HepG2 (cell line): ENCODE measurements at regions not wholly inside any gene's neighbourhood (a gene's known extent, or its start where the extent isn't known, plus 50 kb on each side); places are given as distances from the start of the nearest gene placed in this dataset.

Experiments used
- ATAC-seq: fragments of 200-7000 bp; cut with Tn5 transposase; 3 replicates; pipeline ENCODE4 v1.9.1; 2020; ENCODE audit warnings: mild to moderate bottlenecking, moderate library complexity
- BruUV-seq: library from RNA; stranded (reverse); fragments of 400-500 nt; replicated peaks from 2 replicates; lab custom pipeline; 2021; lab: Mats Ljungman, UMichigan
- CTCF ChIA-PET: fragments of 300-600 bp; formaldehyde crosslinking; extraction: SDS; loops from one replicate; lab custom pipeline; 2021; ENCODE audit warnings: low total read pairs, inconsistent platforms, low intra/inter-chr PET ratio; lab: Yijun Ruan, JAX
- POLR2A ChIA-PET: fragments of 350-600 bp; sonication (Branson Sonifier 250); formaldehyde crosslinking; loops from one replicate; lab custom pipeline; 2020; ENCODE audit warnings: antibody characterized with exemption, inconsistent platforms; lab: Yijun Ruan, JAX
- DNase-seq: peaks from one replicate; pipeline ENCODE4 v3.0.0-alpha.2; 2015; ENCODE audit warnings: low spot score
- FAIRE-seq: peaks from 3 replicates; lab custom pipeline; 2011; peaks lifted over from hg19 to GRCh38; lab: Jason Lieb, UNC
- H2AFZ ChIP-seq: one replicate; pipeline ENCODE4 v1.6.1; 2011; ENCODE audit warnings: low read length, inconsistent platforms
- H3K27ac ChIP-seq: fragments of 300-600 bp; 3 replicates; pipeline ENCODE4 v1.8.0; 2011; ENCODE audit warnings: mixed run types, mild to moderate bottlenecking, mixed read lengths, low read length, inconsistent platforms; ENCODE audit not compliant: insufficient read depth; ENCODE audit errors: extremely low read length
- H3K27me3 ChIP-seq, 2 experiments: fragments of 200-600 bp in 1 of 2; 2 replicates in 1 of 2; 3 replicates in 1 of 2; pipeline versions ENCODE4 v1.6.0 to v1.8.0; 2011; ENCODE audit warnings: low read length in 2 of 2, mild to moderate bottlenecking in 2 of 2, moderate library complexity in 2 of 2, inconsistent platforms in 1 of 2; ENCODE audit not compliant: insufficient read depth in 2 of 2, control insufficient read depth in 1 of 2
- H3K36me3 ChIP-seq, 2 experiments: fragments of 200-600 bp in 1 of 2; replicated peaks in 1 of 2; 2 replicates in 1 of 2; 3 replicates in 1 of 2; pipeline versions ENCODE4 v1.5.1 to v1.8.0; 2011; ENCODE audit warnings: low read length in 2 of 2, inconsistent platforms in 1 of 2; ENCODE audit not compliant: insufficient read depth in 2 of 2, control insufficient read depth in 1 of 2
- H3K4me1 ChIP-seq: 2 replicates; pipeline ENCODE4 v1.5.1; 2012; ENCODE audit warnings: low read length, inconsistent platforms; ENCODE audit not compliant: insufficient read depth
- H3K4me2 ChIP-seq: 2 replicates; pipeline ENCODE4 v1.6.0; 2011; ENCODE audit warnings: low read depth, low read length, inconsistent platforms
- H3K4me3 ChIP-seq, 3 experiments: fragments of 200-600 bp in 1 of 3; sonication (generic), shearing (Covaris generic) in 1 of 3; replicated peaks in 1 of 3; 2 replicates each; pipeline ENCODE4 v1.5.1; 2011 to 2016; ENCODE audit warnings: low read length in 3 of 3, inconsistent platforms in 2 of 3, low read depth in 2 of 3, mild to moderate bottlenecking in 2 of 3, control low read depth in 1 of 3, mixed read lengths in 1 of 3; ENCODE audit not compliant: insufficient read depth in 1 of 3
- H3K79me2 ChIP-seq: one replicate; pipeline ENCODE4 v1.6.1; 2011; ENCODE audit warnings: low read length, inconsistent platforms; ENCODE audit not compliant: insufficient read depth
- H3K9ac ChIP-seq: 2 replicates; pipeline ENCODE4 v1.6.0; 2011; ENCODE audit warnings: mild to moderate bottlenecking, low read depth, low read length, inconsistent platforms; ENCODE audit not compliant: insufficient read depth
- H3K9me3 ChIP-seq: 2 replicates; pipeline ENCODE4 v1.5.1; 2012; ENCODE audit warnings: mild to moderate bottlenecking, low read length
- H4K20me1 ChIP-seq: 2 replicates; pipeline ENCODE4 v1.6.0; 2011; ENCODE audit warnings: inconsistent platforms, mild to moderate bottlenecking, low read length, moderate library complexity; ENCODE audit not compliant: insufficient read depth
- CERS6 ChIP-seq: sonication (generic); formaldehyde crosslinking; IDR thresholded peaks from 2 replicates; pipeline ENCODE4 v1.5.0; 2020; ENCODE audit warnings: missing genetic modification reagents
- DMAP1 ChIP-seq: IDR thresholded peaks from 2 replicates; pipeline ENCODE4 v1.6.1; 2016
- ERF ChIP-seq: IDR thresholded peaks from 2 replicates; pipeline ENCODE4 v1.6.1; 2018; ENCODE audit warnings: missing biosample characterization, missing genetic modification reagents
- GABPA ChIP-seq, 2 experiments: IDR thresholded peaks; 2 replicates each; pipeline ENCODE4 v1.6.1; 2011 to 2016; ENCODE audit warnings: low read depth in 2 of 2, low read length in 1 of 2, missing biosample characterization in 1 of 2, missing genetic modification characterization in 1 of 2
- GATAD2A ChIP-seq: IDR thresholded peaks from 2 replicates; pipeline ENCODE4 v1.6.1; 2016
- JUNB ChIP-seq: sonication (generic); formaldehyde crosslinking; IDR thresholded peaks from 2 replicates; pipeline ENCODE4 v1.8.0; 2022; ENCODE audit warnings: missing genetic modification reagents, mild to moderate bottlenecking, borderline replicate concordance
- NRL ChIP-seq: sonication (generic); formaldehyde crosslinking; IDR thresholded peaks from 2 replicates; pipeline ENCODE4 v1.5.0; 2020; ENCODE audit warnings: missing genetic modification reagents, mild to moderate bottlenecking, moderate library complexity, borderline replicate concordance
- PTBP1 ChIP-seq: fragments of 200-400 bp; formaldehyde crosslinking; IDR thresholded peaks from 2 replicates; pipeline ENCODE4 v1.6.1; 2018; ENCODE audit warnings: low read length, low read depth; ENCODE audit not compliant: poor library complexity, severe bottlenecking
- ZBED4 ChIP-seq: sonication (generic); formaldehyde crosslinking; IDR thresholded peaks from 2 replicates; pipeline ENCODE4 v1.4.0; 2020; ENCODE audit warnings: missing genetic modification reagents, borderline replicate concordance
- ZNF790 ChIP-seq: sonication (generic); formaldehyde crosslinking; IDR thresholded peaks from 2 replicates; pipeline ENCODE4 v1.8.0; 2022; ENCODE audit warnings: missing genetic modification reagents, mild to moderate bottlenecking, borderline replicate concordance
- ZNF841 ChIP-seq: sonication (generic); formaldehyde crosslinking; IDR thresholded peaks from 2 replicates; pipeline ENCODE4 v1.8.1; 2023; ENCODE audit warnings: missing genetic modification reagents, borderline replicate concordance
- WGBS: methylation state at CpG from one replicate; pipeline ENCODE4 v1.1.6; 2017; ENCODE audit warnings: low lambda C conversion rate; 5-methylcytosine and 5-hydroxymethylcytosine counted together
- in situ Hi-C: cut with HindIII; loops from 2 replicates; pipeline ENCODE4 v1.10.0; 2017; ENCODE audit warnings: low pct_unique_long_range_greater_than_20kb; ENCODE audit not compliant: extremely low pct_ligation_motif_present
- intact Hi-C: fragments of 100-400 bp; cut with micrococcal nuclease; formaldehyde crosslinking; loops from one replicate; pipeline ENCODE4 v1.10.0; 2022; ENCODE audit not compliant: unreplicated experiment
- TF ChIP-seq, protein P1 (sequence below): sonication (generic); formaldehyde crosslinking; IDR thresholded peaks from 2 replicates; pipeline ENCODE4 v1.4.0; 2020; ENCODE audit warnings: low read depth, missing genetic modification reagents
- TF ChIP-seq, protein P2 (sequence below): sonication (generic); formaldehyde crosslinking; IDR thresholded peaks from 2 replicates; pipeline ENCODE4 v1.4.0; 2020; ENCODE audit warnings: low read depth, mild to moderate bottlenecking, missing genetic modification reagents

DNA sequence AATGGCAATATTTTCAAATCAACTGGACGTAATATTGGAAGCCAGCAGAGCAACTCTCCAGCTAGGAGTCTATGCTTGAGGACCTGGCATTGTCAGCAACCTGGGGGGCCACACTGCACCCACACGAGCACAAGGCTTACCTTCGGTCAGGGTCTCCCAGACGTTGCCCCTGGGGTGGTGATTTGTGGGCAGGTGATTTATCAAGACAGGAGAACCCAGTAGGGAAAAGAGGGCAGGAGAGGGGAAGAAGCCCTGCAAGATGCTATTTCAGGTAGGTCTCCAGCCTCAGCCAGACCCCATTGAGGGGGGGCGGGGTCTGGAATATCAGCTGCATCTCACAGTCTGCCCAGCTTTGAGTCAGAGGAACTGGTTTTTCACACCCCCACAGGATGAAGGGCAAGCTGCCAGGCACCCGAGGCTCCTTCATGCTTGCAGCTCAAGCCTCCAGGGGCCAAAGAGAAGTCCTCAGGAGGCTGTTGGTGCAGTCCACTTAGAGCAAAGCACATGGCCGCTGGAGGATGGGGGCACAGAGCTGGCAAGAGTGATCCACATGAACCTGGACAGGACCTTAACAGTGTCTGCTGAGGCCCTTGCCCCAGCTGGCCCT, 80.9 kb upstream of the UQCRFS1 start:
- Histone ChIP-seq H3K27me3 (no peaks in the 10 kb centered on the region; a peak in 2 of 5 replicates), H2AFZ (no peak overlapping the region), H3K9me3 (no peaks in the 10 kb centered on the region), H3K4me1 (no peaks in the 10 kb centered on the region), H3K79me2 (no peaks in the 10 kb centered on the region), H3K4me3 (no peak overlapping the region), H3K9ac (no peak overlapping the region), H3K4me2 (no peak overlapping the region), H4K20me1 (no peaks in the 10 kb centered on the region), H3K36me3 (no peaks in the 10 kb centered on the region), H3K27ac (no peak overlapping the region)
- CTCF ChIA-PET: no interaction called here
- in situ Hi-C loops (no loop called here), intact Hi-C loops (no loop called here)
- DNase-seq: no peak
- POLR2A ChIA-PET: no interaction called here
- ATAC-seq: no peak
- 10% methylated on average over 2 of the region's 7 CpGs for whole genome bisulfite sequencing
- TF ChIP-seq, protein P1, sequence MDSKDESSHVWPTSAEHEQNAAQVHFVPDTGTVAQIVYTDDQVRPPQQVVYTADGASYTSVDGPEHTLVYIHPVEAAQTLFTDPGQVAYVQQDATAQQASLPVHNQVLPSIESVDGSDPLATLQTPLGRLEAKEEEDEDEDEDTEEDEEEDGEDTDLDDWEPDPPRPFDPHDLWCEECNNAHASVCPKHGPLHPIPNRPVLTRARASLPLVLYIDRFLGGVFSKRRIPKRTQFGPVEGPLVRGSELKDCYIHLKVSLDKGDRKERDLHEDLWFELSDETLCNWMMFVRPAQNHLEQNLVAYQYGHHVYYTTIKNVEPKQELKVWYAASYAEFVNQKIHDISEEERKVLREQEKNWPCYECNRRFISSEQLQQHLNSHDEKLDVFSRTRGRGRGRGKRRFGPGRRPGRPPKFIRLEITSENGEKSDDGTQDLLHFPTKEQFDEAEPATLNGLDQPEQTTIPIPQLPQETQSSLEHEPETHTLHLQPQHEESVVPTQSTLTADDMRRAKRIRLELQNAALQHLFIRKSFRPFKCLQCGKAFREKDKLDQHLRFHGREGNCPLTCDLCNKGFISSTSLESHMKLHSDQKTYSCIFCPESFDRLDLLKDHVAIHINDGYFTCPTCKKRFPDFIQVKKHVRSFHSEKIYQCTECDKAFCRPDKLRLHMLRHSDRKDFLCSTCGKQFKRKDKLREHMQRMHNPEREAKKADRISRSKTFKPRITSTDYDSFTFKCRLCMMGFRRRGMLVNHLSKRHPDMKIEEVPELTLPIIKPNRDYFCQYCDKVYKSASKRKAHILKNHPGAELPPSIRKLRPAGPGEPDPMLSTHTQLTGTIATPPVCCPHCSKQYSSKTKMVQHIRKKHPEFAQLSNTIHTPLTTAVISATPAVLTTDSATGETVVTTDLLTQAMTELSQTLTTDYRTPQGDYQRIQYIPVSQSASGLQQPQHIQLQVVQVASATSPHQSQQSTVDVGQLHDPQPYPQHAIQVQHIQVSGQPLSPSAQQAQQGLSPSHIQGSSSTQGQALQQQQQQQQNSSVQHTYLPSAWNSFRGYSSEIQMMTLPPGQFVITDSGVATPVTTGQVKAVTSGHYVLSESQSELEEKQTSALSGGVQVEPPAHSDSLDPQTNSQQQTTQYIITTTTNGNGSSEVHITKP (CRISPR knock-in tag): no peak
- TF ChIP-seq JUNB (CRISPR knock-in tag) (no peak), ZNF841 (no peak), GATAD2A (CRISPR knock-in tag) (no peak), ZNF790 (CRISPR knock-in tag) (no peak), GABPA (IDR thresholded peaks at IDR 0.05; ENCODE audit: low read depth, low read length) (no peak), GABPA (CRISPR knock-in tag; IDR thresholded peaks at IDR 0.05; ENCODE audit: low read depth) (no peak), ZBED4 (no peak), CERS6 (CRISPR knock-in tag) (no peak), PTBP1 (no peak), NRL (CRISPR knock-in tag) (no peak), DMAP1 (CRISPR knock-in tag) (no peak), ERF (CRISPR knock-in tag) (no peak)
- TF ChIP-seq, protein P2, sequence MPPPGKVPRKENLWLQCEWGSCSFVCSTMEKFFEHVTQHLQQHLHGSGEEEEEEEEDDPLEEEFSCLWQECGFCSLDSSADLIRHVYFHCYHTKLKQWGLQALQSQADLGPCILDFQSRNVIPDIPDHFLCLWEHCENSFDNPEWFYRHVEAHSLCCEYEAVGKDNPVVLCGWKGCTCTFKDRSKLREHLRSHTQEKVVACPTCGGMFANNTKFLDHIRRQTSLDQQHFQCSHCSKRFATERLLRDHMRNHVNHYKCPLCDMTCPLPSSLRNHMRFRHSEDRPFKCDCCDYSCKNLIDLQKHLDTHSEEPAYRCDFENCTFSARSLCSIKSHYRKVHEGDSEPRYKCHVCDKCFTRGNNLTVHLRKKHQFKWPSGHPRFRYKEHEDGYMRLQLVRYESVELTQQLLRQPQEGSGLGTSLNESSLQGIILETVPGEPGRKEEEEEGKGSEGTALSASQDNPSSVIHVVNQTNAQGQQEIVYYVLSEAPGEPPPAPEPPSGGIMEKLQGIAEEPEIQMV: no peak
- no peak for FAIRE-seq
- no TSS peak for BruUV-seq
